CD14-positive monocyte (primary cell): ENCODE measurements at regions not wholly inside any gene's neighbourhood (a gene's known extent, or its start where the extent isn't known, plus 50 kb on each side); places are given as distances from the start of the nearest gene placed in this dataset.

Experiments used
- DNase-seq, 3 donors: peaks; one replicate each; pipeline ENCODE4 v3.0.0-alpha.2; 2011 to 2022
- H2AFZ ChIP-seq: 2 replicates; pipeline ENCODE4 v1.6.0; 2012; ENCODE audit warnings: mild to moderate bottlenecking, low read depth, low read length, inconsistent platforms; ENCODE audit not compliant: insufficient read depth, poor library complexity, severe bottlenecking
- H3K27ac ChIP-seq, 2 donors: 1 replicate in 1 of 2; 2 replicates in 1 of 2; pipeline ENCODE4 v1.5.1; 2012 to 2013; ENCODE audit warnings: low read length in 2 of 2, control low read depth in 1 of 2, inconsistent platforms in 1 of 2, low read depth in 1 of 2, mild to moderate bottlenecking in 1 of 2
- H3K27me3 ChIP-seq, 2 donors: one replicate each; pipeline versions ENCODE4 v1.6.0 to v1.6.1; 2011 to 2013; ENCODE audit warnings: low read length in 2 of 2; ENCODE audit not compliant: control insufficient read depth in 2 of 2, insufficient read depth in 2 of 2
- H3K36me3 ChIP-seq, 2 donors: replicated peaks in 1 of 2; 1 replicate in 1 of 2; 2 replicates in 1 of 2; pipeline versions ENCODE4 v1.5.1 to v1.6.1; 2012 to 2013; ENCODE audit warnings: low read length in 2 of 2, control low read depth in 1 of 2, inconsistent platforms in 1 of 2, mild to moderate bottlenecking in 1 of 2; ENCODE audit not compliant: insufficient read depth in 2 of 2, control insufficient read depth in 1 of 2
- H3K4me1 ChIP-seq, 2 donors: 1 replicate in 1 of 2; 2 replicates in 1 of 2; pipeline versions ENCODE4 v1.5.1 to v1.6.1; 2012 to 2013; ENCODE audit warnings: low read length in 2 of 2, control low read depth in 1 of 2, inconsistent platforms in 1 of 2, mild to moderate bottlenecking in 1 of 2, moderate library complexity in 1 of 2; ENCODE audit not compliant: insufficient read depth in 2 of 2, control insufficient read depth in 1 of 2
- H3K4me2 ChIP-seq: replicated peaks from 2 replicates; pipeline ENCODE3; 2012; ENCODE audit warnings: low read length, moderate library complexity, mild to moderate bottlenecking; ENCODE audit not compliant: poor library complexity, severe bottlenecking; ENCODE audit errors: extremely low read depth
- H3K4me3 ChIP-seq, 3 experiments: fragments of 200-600 bp in 1 of 3; sonication (generic) in 1 of 3; replicated peaks in 1 of 3; 1 replicate in 2 of 3; 2 replicates in 1 of 3; pipeline ENCODE4 v1.5.1; 2011 to 2013; ENCODE audit warnings: low read length in 3 of 3, mild to moderate bottlenecking in 3 of 3, control low read depth in 2 of 3, low read depth in 2 of 3, inconsistent platforms in 1 of 3, moderate library complexity in 1 of 3
- H3K79me2 ChIP-seq: 2 replicates; pipeline ENCODE4 v1.6.0; 2012; ENCODE audit warnings: mild to moderate bottlenecking, control low read depth, inconsistent platforms, low read length, moderate library complexity; ENCODE audit not compliant: insufficient read depth
- H3K9ac ChIP-seq: 2 replicates; pipeline ENCODE4 v1.6.0; 2017; ENCODE audit warnings: low read length, mild to moderate bottlenecking; ENCODE audit not compliant: insufficient read depth, poor library complexity, severe bottlenecking
- H3K9me3 ChIP-seq, 2 donors: replicated peaks in 1 of 2; 1 replicate in 1 of 2; 2 replicates in 1 of 2; pipeline versions ENCODE4 v1.5.1 to v1.6.1; 2012 to 2013; ENCODE audit warnings: low read length in 2 of 2, control low read depth in 1 of 2; ENCODE audit not compliant: control insufficient read depth in 1 of 2, insufficient read depth in 1 of 2
- H4K20me1 ChIP-seq: 2 replicates; pipeline ENCODE4 v1.6.0; 2012; ENCODE audit warnings: mild to moderate bottlenecking, low read length, control low read depth, moderate library complexity; ENCODE audit not compliant: insufficient read depth
- H3K27ac Mint-ChIP-seq, 7 donors: one replicate each; pipeline ENCODE4 v1.8.0; 2020; ENCODE audit warnings: mild to moderate bottlenecking in 7 of 7, mixed read lengths in 7 of 7, moderate library complexity in 6 of 7, inconsistent platforms in 2 of 7
- H3K27me3 Mint-ChIP-seq, 3 donors: one replicate each; pipeline ENCODE4 v1.8.0; 2021 to 2022; ENCODE audit warnings: low read depth in 3 of 3, mild to moderate bottlenecking in 3 of 3, mixed read lengths in 3 of 3, moderate library complexity in 3 of 3, inconsistent platforms in 1 of 3
- H3K36me3 Mint-ChIP-seq, 2 donors: one replicate each; pipeline ENCODE4 v1.8.0; 2020; ENCODE audit warnings: mixed read lengths in 2 of 2, inconsistent platforms in 1 of 2, mild to moderate bottlenecking in 1 of 2
- H3K4me1 Mint-ChIP-seq: one replicate; pipeline ENCODE4 v1.8.0; 2020; ENCODE audit warnings: mild to moderate bottlenecking, mixed read lengths
- H3K4me3 Mint-ChIP-seq, 2 donors: one replicate each; pipeline ENCODE4 v1.8.0; 2020; ENCODE audit warnings: mild to moderate bottlenecking in 2 of 2, mixed read lengths in 2 of 2, moderate library complexity in 1 of 2
- H3K9me3 Mint-ChIP-seq, 7 donors: one replicate each; pipeline ENCODE4 v1.8.0; 2020 to 2022; ENCODE audit warnings: mixed read lengths in 7 of 7, mild to moderate bottlenecking in 6 of 7, moderate library complexity in 6 of 7, inconsistent platforms in 2 of 7
- CTCF ChIP-seq: fragments of 200-600 bp; IDR thresholded peaks from one replicate; pipeline ENCODE4 v1.8.0; 2022; ENCODE audit warnings: antibody characterized with exemption, mild to moderate bottlenecking
- WGBS: methylation state at CpG from one replicate; pipeline ENCODE4 v1.1.5; 2013; ENCODE audit warnings: missing lambda C conversion rate; ENCODE audit not compliant: insufficient coverage; 5-methylcytosine and 5-hydroxymethylcytosine counted together
- intact Hi-C, 2 donors: fragments of 100-400 bp; cut with micrococcal nuclease; formaldehyde crosslinking; loops; one replicate each; pipeline versions ENCODE4 v1.15.0 to v1.15.1; 2023

GRCh38 chr22:27185099-27185709 lies 527.8 kb downstream of the MIAT start:
- H3K27me3 ChIP-seq, result no peaks in the 10 kb centered on the region
- Mint-ChIP-seq H3K4me3 (no peak overlapping the region), H3K27ac (no peak overlapping the region), H3K4me1 (no peaks in the 10 kb centered on the region), H3K27me3 (peaks cover 4 to 15% (median 14%) of the 10 kb centered on the region in 3 donors), H3K9me3 (peaks cover 0 to 5% (median 0%) of the 10 kb centered on the region in 7 donors), H3K36me3 (no peaks in the 10 kb centered on the region)
- no peak for TF ChIP-seq CTCF
- no peaks in the 10 kb centered on the region for H3K79me2 ChIP-seq
- H3K9me3 ChIP-seq, result no peaks in the 10 kb centered on the region
- no peaks in the 10 kb centered on the region for H4K20me1 ChIP-seq
- no peaks in the 10 kb centered on the region for H3K36me3 ChIP-seq
- no peak overlapping the region for H2AFZ ChIP-seq
- intact Hi-C loops, result no loop called here
- no peak overlapping the region for H3K9ac ChIP-seq
- H3K4me1 ChIP-seq, result no peaks in the 10 kb centered on the region
- no peak overlapping the region for H3K4me2 ChIP-seq
- no peak overlapping the region for H3K27ac ChIP-seq
- no CpG with 5 or more reads among the region's 3 CpGs for WGBS
- no peak overlapping the region for H3K4me3 ChIP-seq
- no peak for DNase-seq

GRCh38 chr22:27185760-27186302 lies 528.4 kb downstream of the MIAT start:
- Mint-ChIP-seq H3K4me3 (no peak overlapping the region), H3K27ac (no peak overlapping the region), H3K36me3 (no peaks in the 10 kb centered on the region), H3K4me1 (no peaks in the 10 kb centered on the region), H3K9me3 (peaks cover 0 to 8% (median under 1%) of the 10 kb centered on the region in 7 donors), H3K27me3 (peaks cover 4 to 18% (median 14%) of the 10 kb centered on the region in 3 donors)
- Histone ChIP-seq H2AFZ (no peak overlapping the region), H3K27me3 (no peaks in the 10 kb centered on the region), H3K9me3 (no peaks in the 10 kb centered on the region), H3K27ac (no peak overlapping the region), H3K4me2 (no peak overlapping the region), H3K79me2 (no peaks in the 10 kb centered on the region), H3K36me3 (no peaks in the 10 kb centered on the region), H4K20me1 (no peaks in the 10 kb centered on the region), H3K9ac (no peak overlapping the region), H3K4me3 (no peak overlapping the region), H3K4me1 (no peaks in the 10 kb centered on the region)
- TF ChIP-seq CTCF, result no peak
- DNase-seq, result no peak
- intact Hi-C loops, result no loop called here
- WGBS, result 94% methylated on average over 7 of the region's 12 CpGs
